K562 (cell line): ENCODE measurements at regions not wholly inside any gene's neighbourhood (a gene's known extent, or its start where the extent isn't known, plus 50 kb on each side); places are given as distances from the start of the nearest gene placed in this dataset.

Experiments used
- CBX3 ChIP-seq, 2 experiments: IDR thresholded peaks; 1 replicate in 1 of 2; 2 replicates in 1 of 2; pipeline ENCODE4 v1.6.1; 2012; ENCODE audit warnings: inconsistent platforms in 2 of 2, low read length in 2 of 2, borderline replicate concordance in 1 of 2, control low read depth in 1 of 2
- GATA2 ChIP-seq: sonication (generic); formaldehyde crosslinking; IDR thresholded peaks from 2 replicates; pipeline ENCODE4 v1.4.0; 2020; ENCODE audit warnings: mild to moderate bottlenecking, missing genetic modification reagents
- MAX ChIP-seq: sonication (generic); formaldehyde crosslinking; IDR thresholded peaks from 2 replicates; pipeline ENCODE4 v1.9.0; 2022; ENCODE audit warnings: mild to moderate bottlenecking, missing genetic modification reagents
- MIER1 ChIP-seq: fragments of 450-650 bp; IDR thresholded peaks from 2 replicates; pipeline ENCODE4 v1.6.1; 2016; ENCODE audit warnings: antibody characterized with exemption, mild to moderate bottlenecking, low read depth
- NR3C1 ChIP-seq: sonication (generic); formaldehyde crosslinking; IDR thresholded peaks from 2 replicates; pipeline ENCODE4 v1.8.1; 2022; ENCODE audit warnings: missing genetic modification reagents
- SREBF1 ChIP-seq: fragments of 150-350 bp; IDR thresholded peaks from 2 replicates; pipeline ENCODE4 v1.6.1; 2014; ENCODE audit warnings: antibody characterized with exemption, low read depth, low read length, borderline replicate concordance
- TOE1 ChIP-seq, 2 experiments: fragments of 450-650 bp in 1 of 2; sonication (generic) in 1 of 2; formaldehyde crosslinking in 1 of 2; IDR thresholded peaks; 2 replicates each; pipeline versions ENCODE4 v1.7.1 to v1.8.0; 2016 to 2022; ENCODE audit warnings: borderline replicate concordance in 2 of 2, mild to moderate bottlenecking in 2 of 2, antibody characterized with exemption in 1 of 2, inconsistent platforms in 1 of 2, low read depth in 1 of 2, missing genetic modification reagents in 1 of 2, moderate library complexity in 1 of 2
- ZFPM2 ChIP-seq: fragments of 250-450 bp; sonication (Bioruptor Pico); IDR thresholded peaks from 2 replicates; pipeline ENCODE4 v1.5.1; 2022; ENCODE audit warnings: mild to moderate bottlenecking
- ZNF354B ChIP-seq: fragments of 250-450 bp; sonication (Bioruptor Pico); IDR thresholded peaks from 2 replicates; pipeline ENCODE4 v1.4.0; 2020
- TF ChIP-seq, protein P1 (sequence below): fragments of 250-450 bp; sonication (Bioruptor Pico); IDR thresholded peaks from 2 replicates; pipeline ENCODE4 v1.5.0; 2022; ENCODE audit warnings: mild to moderate bottlenecking
- TF ChIP-seq, protein P2 (sequence below): fragments of 450-650 bp; IDR thresholded peaks from 2 replicates; pipeline ENCODE4 v1.6.1; 2016; ENCODE audit warnings: mild to moderate bottlenecking
- TF ChIP-seq, protein P3 (sequence below): sonication (generic); formaldehyde crosslinking; IDR thresholded peaks from 2 replicates; pipeline ENCODE4 v1.8.1; 2023; ENCODE audit warnings: mild to moderate bottlenecking, missing genetic modification reagents

- TF ChIP-seq, protein P1, sequence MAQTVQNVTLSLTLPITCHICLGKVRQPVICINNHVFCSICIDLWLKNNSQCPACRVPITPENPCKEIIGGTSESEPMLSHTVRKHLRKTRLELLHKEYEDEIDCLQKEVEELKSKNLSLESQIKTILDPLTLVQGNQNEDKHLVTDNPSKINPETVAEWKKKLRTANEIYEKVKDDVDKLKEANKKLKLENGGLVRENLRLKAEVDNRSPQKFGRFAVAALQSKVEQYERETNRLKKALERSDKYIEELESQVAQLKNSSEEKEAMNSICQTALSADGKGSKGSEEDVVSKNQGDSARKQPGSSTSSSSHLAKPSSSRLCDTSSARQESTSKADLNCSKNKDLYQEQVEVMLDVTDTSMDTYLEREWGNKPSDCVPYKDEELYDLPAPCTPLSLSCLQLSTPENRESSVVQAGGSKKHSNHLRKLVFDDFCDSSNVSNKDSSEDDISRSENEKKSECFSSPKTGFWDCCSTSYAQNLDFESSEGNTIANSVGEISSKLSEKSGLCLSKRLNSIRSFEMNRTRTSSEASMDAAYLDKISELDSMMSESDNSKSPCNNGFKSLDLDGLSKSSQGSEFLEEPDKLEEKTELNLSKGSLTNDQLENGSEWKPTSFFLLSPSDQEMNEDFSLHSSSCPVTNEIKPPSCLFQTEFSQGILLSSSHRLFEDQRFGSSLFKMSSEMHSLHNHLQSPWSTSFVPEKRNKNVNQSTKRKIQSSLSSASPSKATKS (CRISPR knock-in tag) = no peak
- TF ChIP-seq GATA2 (no peak), TOE1 (IDR thresholded peaks at IDR 0.05; ENCODE audit: borderline replicate concordance) (no peak), TOE1 (CRISPR knock-in tag; IDR thresholded peaks at IDR 0.05; ENCODE audit: borderline replicate concordance, low read depth) (no peak), NR3C1 (CRISPR knock-in tag) (no peak), MAX (CRISPR knock-in tag) (no peak), MIER1 (no peak), ZNF354B (CRISPR knock-in tag) (no peak), SREBF1 (no peak), CBX3 (IDR thresholded peaks at IDR 0.05; ENCODE audit: borderline replicate concordance in 1 of 2, low read length in 2 of 2) (no peak), ZFPM2 (CRISPR knock-in tag) (no peak)
- TF ChIP-seq, protein P2, sequence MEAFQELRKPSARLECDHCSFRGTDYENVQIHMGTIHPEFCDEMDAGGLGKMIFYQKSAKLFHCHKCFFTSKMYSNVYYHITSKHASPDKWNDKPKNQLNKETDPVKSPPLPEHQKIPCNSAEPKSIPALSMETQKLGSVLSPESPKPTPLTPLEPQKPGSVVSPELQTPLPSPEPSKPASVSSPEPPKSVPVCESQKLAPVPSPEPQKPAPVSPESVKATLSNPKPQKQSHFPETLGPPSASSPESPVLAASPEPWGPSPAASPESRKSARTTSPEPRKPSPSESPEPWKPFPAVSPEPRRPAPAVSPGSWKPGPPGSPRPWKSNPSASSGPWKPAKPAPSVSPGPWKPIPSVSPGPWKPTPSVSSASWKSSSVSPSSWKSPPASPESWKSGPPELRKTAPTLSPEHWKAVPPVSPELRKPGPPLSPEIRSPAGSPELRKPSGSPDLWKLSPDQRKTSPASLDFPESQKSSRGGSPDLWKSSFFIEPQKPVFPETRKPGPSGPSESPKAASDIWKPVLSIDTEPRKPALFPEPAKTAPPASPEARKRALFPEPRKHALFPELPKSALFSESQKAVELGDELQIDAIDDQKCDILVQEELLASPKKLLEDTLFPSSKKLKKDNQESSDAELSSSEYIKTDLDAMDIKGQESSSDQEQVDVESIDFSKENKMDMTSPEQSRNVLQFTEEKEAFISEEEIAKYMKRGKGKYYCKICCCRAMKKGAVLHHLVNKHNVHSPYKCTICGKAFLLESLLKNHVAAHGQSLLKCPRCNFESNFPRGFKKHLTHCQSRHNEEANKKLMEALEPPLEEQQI = no peak
- TF ChIP-seq, protein P3, sequence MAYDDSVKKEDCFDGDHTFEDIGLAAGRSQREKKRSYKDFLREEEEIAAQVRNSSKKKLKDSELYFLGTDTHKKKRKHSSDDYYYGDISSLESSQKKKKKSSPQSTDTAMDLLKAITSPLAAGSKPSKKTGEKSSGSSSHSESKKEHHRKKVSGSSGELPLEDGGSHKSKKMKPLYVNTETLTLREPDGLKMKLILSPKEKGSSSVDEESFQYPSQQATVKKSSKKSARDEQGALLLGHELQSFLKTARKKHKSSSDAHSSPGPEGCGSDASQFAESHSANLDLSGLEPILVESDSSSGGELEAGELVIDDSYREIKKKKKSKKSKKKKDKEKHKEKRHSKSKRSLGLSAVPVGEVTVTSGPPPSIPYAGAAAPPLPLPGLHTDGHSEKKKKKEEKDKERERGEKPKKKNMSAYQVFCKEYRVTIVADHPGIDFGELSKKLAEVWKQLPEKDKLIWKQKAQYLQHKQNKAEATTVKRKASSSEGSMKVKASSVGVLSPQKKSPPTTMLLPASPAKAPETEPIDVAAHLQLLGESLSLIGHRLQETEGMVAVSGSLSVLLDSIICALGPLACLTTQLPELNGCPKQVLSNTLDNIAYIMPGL (CRISPR knock-in tag) = no peak
Observed at GRCh38 chr3:181917027-181917426, 205.3 kb downstream of the SOX2 start (continued).
